K562 (cell line): ENCODE measurements at regions not wholly inside any gene's neighbourhood (a gene's known extent, or its start where the extent isn't known, plus 50 kb on each side); places are given as distances from the start of the nearest gene placed in this dataset.

Experiments used
- ATAC-seq: fragments of 200-7000 bp; cut with Tn5 transposase; 3 replicates; pipeline ENCODE4 v1.9.1; 2020; ENCODE audit warnings: moderate library complexity
- BruUV-seq: library from RNA; stranded (reverse); fragments of 400-500 nt; replicated peaks from 2 replicates; lab custom pipeline; 2021; lab: Mats Ljungman, UMichigan
- CTCF ChIA-PET: fragments of 300-600 bp; formaldehyde crosslinking; extraction: SDS; loops from one replicate; lab custom pipeline; 2021; ENCODE audit warnings: low intra/inter-chr PET ratio; lab: Yijun Ruan, JAX
- POLR2A ChIA-PET: fragments of 300-600, 350-650 bp; sonication (Branson Sonifier 250); formaldehyde crosslinking; extraction: SDS; loops from one replicate; lab custom pipeline; 2021; ENCODE audit warnings: antibody characterized with exemption, inconsistent platforms; lab: Yijun Ruan, JAX
- DNase-seq, 4 experiments: peaks; one replicate each; pipeline versions ENCODE4 v3.0.0 to v3.0.0-alpha.2; 2011 to 2018; ENCODE audit warnings: low spot score in 3 of 4, mixed read lengths in 3 of 4; ENCODE audit errors: extremely low read depth in 1 of 4
- FAIRE-seq: peaks from 2 replicates; lab custom pipeline; 2011; peaks lifted over from hg19 to GRCh38; lab: Jason Lieb, UNC
- H2AFZ ChIP-seq: 2 replicates; pipeline ENCODE4 v1.6.0; 2011; ENCODE audit warnings: low read depth, low read length, control low read depth, inconsistent platforms
- H3K27ac ChIP-seq: fragments of 200-600 bp; 3 replicates; pipeline ENCODE4 v1.8.0; 2011; ENCODE audit warnings: low read depth, mild to moderate bottlenecking, control low read depth, inconsistent platforms, low read length, moderate library complexity, mixed read lengths; ENCODE audit errors: extremely low read depth
- H3K27me3 ChIP-seq, 2 experiments: fragments of 300-600 bp in 1 of 2; 2 replicates in 1 of 2; 3 replicates in 1 of 2; pipeline versions ENCODE4 v1.6.0 to v1.8.0; 2011; ENCODE audit warnings: inconsistent platforms in 2 of 2, low read length in 2 of 2, mild to moderate bottlenecking in 1 of 2, mixed read lengths in 1 of 2, moderate library complexity in 1 of 2; ENCODE audit not compliant: control insufficient read depth in 2 of 2, insufficient read depth in 2 of 2
- H3K36me3 ChIP-seq: fragments of 300-600 bp; 3 replicates; pipeline ENCODE4 v1.8.0; 2011; ENCODE audit warnings: mild to moderate bottlenecking, low read length, inconsistent platforms; ENCODE audit not compliant: control insufficient read depth, insufficient read depth
- H3K4me1 ChIP-seq, 2 experiments: fragments of 200-600 bp in 1 of 2; replicated peaks in 1 of 2; 2 replicates in 1 of 2; 3 replicates in 1 of 2; pipeline versions ENCODE4 v1.5.1 to v1.8.0; 2011; ENCODE audit warnings: inconsistent platforms in 2 of 2, low read length in 2 of 2, mild to moderate bottlenecking in 1 of 2, mixed read lengths in 1 of 2, moderate library complexity in 1 of 2; ENCODE audit not compliant: control insufficient read depth in 2 of 2, insufficient read depth in 2 of 2
- H3K4me2 ChIP-seq: 2 replicates; pipeline ENCODE4 v1.6.1; 2011; ENCODE audit warnings: low read length, control low read depth, inconsistent platforms, mixed read lengths; ENCODE audit not compliant: insufficient read depth
- H3K4me3 ChIP-seq: fragments of 200-600 bp; sonication (generic), shearing (Covaris generic); 2 replicates; pipeline ENCODE4 v1.5.1; 2016; ENCODE audit warnings: control low read depth, inconsistent platforms
- H3K79me2 ChIP-seq: fragments of 200-600 bp; 3 replicates; pipeline ENCODE4 v1.8.0; 2011; ENCODE audit warnings: low read length, inconsistent platforms; ENCODE audit not compliant: control insufficient read depth, insufficient read depth
- H3K9ac ChIP-seq, 2 experiments: 2 replicates each; pipeline versions ENCODE4 v1.6.0 to v1.6.1; 2011; ENCODE audit warnings: low read depth in 2 of 2, low read length in 2 of 2, control low read depth in 1 of 2, inconsistent platforms in 1 of 2, mild to moderate bottlenecking in 1 of 2, mixed read lengths in 1 of 2; ENCODE audit not compliant: insufficient read depth in 1 of 2
- H3K9me1 ChIP-seq: one replicate; pipeline ENCODE4 v1.6.0; 2011; ENCODE audit warnings: inconsistent platforms, mild to moderate bottlenecking, low read length, moderate library complexity; ENCODE audit not compliant: control insufficient read depth, insufficient read depth
- H3K9me3 ChIP-seq: replicated peaks from 2 replicates; pipeline ENCODE4 v1.5.1; 2011; ENCODE audit warnings: low read depth, low read length, inconsistent platforms; ENCODE audit not compliant: control insufficient read depth, insufficient read depth
- H4K20me1 ChIP-seq: replicated peaks from 2 replicates; pipeline ENCODE4 v1.6.1; 2011; ENCODE audit warnings: low read length, inconsistent platforms, mixed read lengths; ENCODE audit not compliant: control insufficient read depth, insufficient read depth
- POLR2AphosphoS2 ChIP-seq: IDR thresholded peaks from 2 replicates; pipeline ENCODE4 v1.6.1; 2012; ENCODE audit warnings: low read length, improper control_type of control experiment
- PRMT5 ChIP-seq: sonication (generic); formaldehyde crosslinking; IDR thresholded peaks from 2 replicates; pipeline ENCODE4 v1.5.0; 2020; ENCODE audit warnings: missing genetic modification reagents
- RBM17 ChIP-seq: fragments of 200-400 bp; formaldehyde crosslinking; IDR thresholded peaks from 2 replicates; pipeline ENCODE4 v1.6.1; 2017; ENCODE audit warnings: low read depth, mild to moderate bottlenecking, low read length, borderline replicate concordance
- WGBS: fragments of 100-300 bp; shearing (Covaris generic); methylation state at CpG from one replicate; pipeline ENCODE4 v1.1.6; 2016; ENCODE audit warnings: low coverage, mixed read lengths; ENCODE audit not compliant: insufficient coverage; ENCODE audit errors: missing lambda C conversion rate; 5-methylcytosine and 5-hydroxymethylcytosine counted together
- in situ Hi-C: fragments of 300-500 bp; cut with MboI; formaldehyde crosslinking; loops from 4 replicates; pipeline ENCODE4 v1.15.0; 2018; ENCODE audit warnings: inconsistent platforms, mixed read lengths
- intact Hi-C: fragments of 100-400 bp; cut with micrococcal nuclease; formaldehyde crosslinking; loops from 2 replicates; pipeline ENCODE4 v1.14.2; 2022

DNA sequence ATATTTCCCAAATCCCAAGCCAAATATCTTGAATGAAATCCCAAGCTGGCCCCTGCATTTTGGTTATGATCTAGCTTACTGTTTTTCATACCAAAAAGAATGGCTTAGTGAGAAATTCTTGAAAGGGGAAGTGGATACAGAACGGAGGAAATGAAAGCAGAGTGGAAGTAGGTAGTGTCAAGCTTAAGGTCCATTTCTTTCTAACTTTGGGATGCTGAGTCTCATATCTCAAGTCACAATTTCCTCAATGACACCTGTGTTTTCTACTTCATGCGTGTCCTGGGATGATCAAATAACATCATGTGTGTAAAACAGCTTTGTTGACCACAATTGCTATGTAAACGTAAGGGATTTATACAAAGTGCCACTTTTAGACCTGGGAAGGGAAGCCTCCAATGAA, 238.8 kb upstream of the SLC35B3 start:
- no peak overlapping the region for H3K4me2 ChIP-seq
- no peak overlapping the region for H3K27ac ChIP-seq
- H3K27me3 ChIP-seq = no peaks in the 10 kb centered on the region
- TF ChIP-seq PRMT5 (CRISPR knock-in tag) = no peak
- no peak for TF ChIP-seq RBM17
- in situ Hi-C loops = no loop called here
- no peaks in the 10 kb centered on the region for H3K4me1 ChIP-seq
- no peaks in the 10 kb centered on the region for H3K36me3 ChIP-seq
- no peaks in the 10 kb centered on the region for H3K79me2 ChIP-seq
- H2AFZ ChIP-seq = no peak overlapping the region
- H3K4me3 ChIP-seq = no peak overlapping the region
- POLR2A ChIA-PET = no interaction called here
- intact Hi-C loops = no loop called here
- no peaks in the 10 kb centered on the region for H3K9me3 ChIP-seq
- CTCF ChIA-PET = no interaction called here
- no peak overlapping the region for H3K9ac ChIP-seq
- H3K9me1 ChIP-seq = no peaks in the 10 kb centered on the region
- ATAC-seq (no peak), FAIRE-seq (no peak), DNase-seq (no peak)
- BruUV-seq = no TSS peak
- H4K20me1 ChIP-seq = no peaks in the 10 kb centered on the region
- 0% methylated on average over 3 of the region's 3 CpGs for WGBS

- no peak overlapping the region for H3K4me2 ChIP-seq
- no peak for TF ChIP-seq POLR2AphosphoS2
- no peaks in the 10 kb centered on the region for H3K9me3 ChIP-seq
- H4K20me1 ChIP-seq = no peaks in the 10 kb centered on the region
- H3K79me2 ChIP-seq = no peaks in the 10 kb centered on the region
- FAIRE-seq (no peak), DNase-seq (no peak), ATAC-seq (no peak)
- in situ Hi-C loops = no loop called here
- WGBS = 0% methylated on average over 3 of the region's 3 CpGs
- no peak overlapping the region for H2AFZ ChIP-seq
- H3K27ac ChIP-seq = no peak overlapping the region
- H3K27me3 ChIP-seq = no peaks in the 10 kb centered on the region
- no peak overlapping the region for H3K4me3 ChIP-seq
- intact Hi-C loops = no loop called here
- no peaks in the 10 kb centered on the region for H3K4me1 ChIP-seq
- H3K36me3 ChIP-seq = no peaks in the 10 kb centered on the region
- ChIA-PET POLR2A (no interaction called here), CTCF (no interaction called here)
- no TSS peak for BruUV-seq
- H3K9ac ChIP-seq = no peak overlapping the region
- no peaks in the 10 kb centered on the region for H3K9me1 ChIP-seq
Observed at GRCh38 chr6:8672882-8673281, 237.5 kb upstream of the SLC35B3 start.
